IMR-90 (cell line): ENCODE measurements at regions not wholly inside any gene's neighbourhood (a gene's known extent, or its start where the extent isn't known, plus 50 kb on each side); places are given as distances from the start of the nearest gene placed in this dataset.
A peak's percentile ranks its signal among the peaks of the same experiment; 100 is the strongest.

Experiments
- ATAC-seq: fragments of 200-7000 bp; cut with Tn5 transposase; 2 replicates; pipeline ENCODE4 v1.9.1; 2020; ENCODE audit warnings: low read depth, mild to moderate bottlenecking, moderate library complexity
- BruUV-seq: library from RNA; stranded (reverse); fragments of 400-500 nt; replicated peaks from 2 replicates; lab custom pipeline; 2021; lab: Mats Ljungman, UMichigan
- CTCF ChIA-PET: fragments of 300-600 bp; formaldehyde crosslinking; extraction: SDS; loops from one replicate; lab custom pipeline; 2021; ENCODE audit warnings: antibody characterized with exemption; lab: Yijun Ruan, JAX
- POLR2A ChIA-PET: fragments of 300-600 bp; sonication (Branson Sonifier 250); formaldehyde crosslinking; loops from one replicate; lab custom pipeline; 2022; ENCODE audit warnings: antibody characterized with exemption; ENCODE audit not compliant: unreplicated experiment; lab: Charles Lee
- DNase-seq: peaks from one replicate; pipeline ENCODE4 v3.0.0; 2013
- H2AFZ ChIP-seq: replicated peaks from 2 replicates; pipeline ENCODE3; 2013; ENCODE audit warnings: low read length, mild to moderate bottlenecking; ENCODE audit not compliant: poor library complexity
- H2AK5ac ChIP-seq: 2 replicates; pipeline ENCODE4 v1.6.1; 2013; ENCODE audit warnings: low read depth, low read length, inconsistent platforms
- H2AK9ac ChIP-seq: replicated peaks from 2 replicates; pipeline ENCODE3; 2013; ENCODE audit warnings: mild to moderate bottlenecking, low read depth, low read length, moderate library complexity; ENCODE audit not compliant: poor library complexity
- H2BK120ac ChIP-seq: 2 replicates; pipeline ENCODE4 v1.6.1; 2013; ENCODE audit warnings: low read depth, low read length, inconsistent platforms
- H2BK15ac ChIP-seq: 3 replicates; pipeline ENCODE4 v1.6.1; 2013; ENCODE audit warnings: low read depth, low read length, inconsistent platforms
- H2BK20ac ChIP-seq: 2 replicates; pipeline ENCODE4 v1.6.1; 2013; ENCODE audit warnings: low read depth, mild to moderate bottlenecking, inconsistent platforms, low read length, moderate library complexity
- H2BK5ac ChIP-seq: 2 replicates; pipeline ENCODE4 v1.6.1; 2013; ENCODE audit warnings: mild to moderate bottlenecking, low read depth, low read length, inconsistent platforms; ENCODE audit not compliant: poor library complexity, severe bottlenecking
- H3K14ac ChIP-seq: replicated peaks from 2 replicates; pipeline ENCODE4 v1.6.1; 2013; ENCODE audit warnings: low read depth, low read length, inconsistent platforms
- H3K18ac ChIP-seq: 2 replicates; pipeline ENCODE4 v1.6.1; 2013; ENCODE audit warnings: low read depth, low read length, control low read depth
- H3K23ac ChIP-seq: 2 replicates; pipeline ENCODE4 v1.6.1; 2013; ENCODE audit warnings: low read depth, low read length, inconsistent platforms
- H3K27ac ChIP-seq: 2 replicates; pipeline ENCODE4 v1.5.1; 2013; ENCODE audit warnings: mild to moderate bottlenecking, control low read depth, low read length; ENCODE audit not compliant: insufficient read depth
- H3K27me3 ChIP-seq: 2 replicates; pipeline ENCODE4 v1.6.1; 2013; ENCODE audit warnings: low read length; ENCODE audit not compliant: control insufficient read depth, insufficient read depth
- H3K36me3 ChIP-seq: 2 replicates; pipeline ENCODE4 v1.6.1; 2013; ENCODE audit warnings: low read length, mixed read lengths; ENCODE audit not compliant: control insufficient read depth, insufficient read depth
- H3K4ac ChIP-seq: 2 replicates; pipeline ENCODE4 v1.6.1; 2013; ENCODE audit warnings: low read depth, low read length, inconsistent platforms
- H3K4me1 ChIP-seq: 2 replicates; pipeline ENCODE4 v1.6.1; 2013; ENCODE audit warnings: low read length, mixed read lengths; ENCODE audit not compliant: control insufficient read depth, insufficient read depth
- H3K4me2 ChIP-seq: 2 replicates; pipeline ENCODE4 v1.6.1; 2013; ENCODE audit warnings: low read depth, mild to moderate bottlenecking, control low read depth, low read length, moderate library complexity
- H3K4me3 ChIP-seq: 2 replicates; pipeline ENCODE4 v1.5.1; 2013; ENCODE audit warnings: low read depth, mild to moderate bottlenecking, control low read depth, low read length, moderate library complexity; ENCODE audit not compliant: insufficient read depth
- H3K56ac ChIP-seq: 2 replicates; pipeline ENCODE4 v1.6.1; 2013; ENCODE audit warnings: low read length, inconsistent platforms; ENCODE audit not compliant: insufficient read depth; ENCODE audit errors: extremely low read depth
- H3K79me1 ChIP-seq, 2 experiments: 2 replicates each; pipeline ENCODE4 v1.6.1; 2013; ENCODE audit warnings: low read length in 2 of 2, inconsistent platforms in 1 of 2, low read depth in 1 of 2
- H3K9ac ChIP-seq: 2 replicates; pipeline ENCODE4 v1.6.1; 2013; ENCODE audit warnings: low read depth, low read length, control low read depth
- H3K9me1 ChIP-seq: 2 replicates; pipeline ENCODE4 v1.6.1; 2013; ENCODE audit warnings: low read length, inconsistent platforms; ENCODE audit not compliant: insufficient read depth
- H3K9me3 ChIP-seq: 2 replicates; pipeline ENCODE4 v1.6.1; 2013; ENCODE audit warnings: low read length; ENCODE audit not compliant: control insufficient read depth, insufficient read depth
- H4K20me1 ChIP-seq: 2 replicates; pipeline ENCODE4 v1.6.1; 2013; ENCODE audit warnings: low read length, inconsistent platforms; ENCODE audit not compliant: insufficient read depth
- H4K5ac ChIP-seq: 2 replicates; pipeline ENCODE4 v1.6.1; 2013; ENCODE audit warnings: mild to moderate bottlenecking, low read depth, low read length, control low read depth
- H4K8ac ChIP-seq, 2 experiments: 2 replicates each; pipeline ENCODE4 v1.6.1; 2013; ENCODE audit warnings: low read depth in 2 of 2, low read length in 2 of 2, control low read depth in 1 of 2, inconsistent platforms in 1 of 2
- H4K91ac ChIP-seq: 2 replicates; pipeline ENCODE4 v1.6.1; 2013; ENCODE audit warnings: low read depth, low read length, inconsistent platforms; ENCODE audit not compliant: insufficient read depth
- BHLHE40 ChIP-seq: fragments of 150-350 bp; IDR thresholded peaks from 2 replicates; pipeline ENCODE4 v1.6.1; 2016; ENCODE audit warnings: mild to moderate bottlenecking, low read depth, low read length
- CEBPB ChIP-seq: IDR thresholded peaks from 2 replicates; pipeline ENCODE4 v1.6.1; 2012; ENCODE audit warnings: low read depth, low read length, improper control_type of control experiment
- CHD1 ChIP-seq: IDR thresholded peaks from 2 replicates; pipeline ENCODE4 v1.6.1; 2012; ENCODE audit warnings: low read depth, low read length, improper control_type of control experiment
- FOS ChIP-seq: fragments of 150-350 bp; IDR thresholded peaks from 2 replicates; pipeline ENCODE4 v1.6.1; 2016; ENCODE audit warnings: low read depth, low read length
- MAFK ChIP-seq: IDR thresholded peaks from 2 replicates; pipeline ENCODE4 v1.6.1; 2012; ENCODE audit warnings: low read depth, low read length, improper control_type of control experiment
- NFE2L2 ChIP-seq: fragments of 150-350 bp; IDR thresholded peaks from 2 replicates; pipeline ENCODE4 v1.6.1; 2016; ENCODE audit warnings: low read depth, mild to moderate bottlenecking, low read length
- RAD21 ChIP-seq: IDR thresholded peaks from 2 replicates; pipeline ENCODE4 v1.6.1; 2012; ENCODE audit warnings: low read length, improper control_type of control experiment
- RCOR1 ChIP-seq: IDR thresholded peaks from 2 replicates; pipeline ENCODE4 v1.6.1; 2012; ENCODE audit warnings: mild to moderate bottlenecking, low read length, improper control_type of control experiment; ENCODE audit not compliant: insufficient replicate concordance
- WGBS, 2 experiments: methylation state at CpG; one replicate each; pipeline versions ENCODE4 v1.1.5 to v1.1.7; 2013; ENCODE audit warnings: missing lambda C conversion rate in 2 of 2; ENCODE audit not compliant: insufficient read length in 1 of 2; ENCODE audit errors: extremely low coverage in 2 of 2; 5-methylcytosine and 5-hydroxymethylcytosine counted together
- dilution Hi-C: fragments of 300-500 bp; cut with HindIII; formaldehyde crosslinking; loops from one replicate; pipeline ENCODE4 v1.14.3; 2018; ENCODE audit warnings: low sequenced_read_pairs; ENCODE audit not compliant: unreplicated experiment
- in situ Hi-C: fragments of 300-500 bp; cut with MboI; formaldehyde crosslinking; loops from 3 replicates; pipeline ENCODE4 v1.14.3; 2019; ENCODE audit warnings: low sequenced_read_pairs, inconsistent platforms, mixed read lengths
- intact Hi-C: fragments of 100-400 bp; cut with micrococcal nuclease; formaldehyde crosslinking; loops from 2 replicates; pipeline ENCODE4 v1.10.0; 2022
- TF ChIP-seq, protein P1 (sequence below): conservative IDR thresholded peaks from 2 replicates; pipeline ENCODE4 v1.5.1; 2012; ENCODE audit warnings: mild to moderate bottlenecking, low read depth, low read length, improper control_type of control experiment

- POLR2A ChIA-PET, result no interaction called here
- Histone ChIP-seq H3K27me3 (no peaks in the 10 kb centered on the region), H3K27ac (peak overlapping the region; percentile 80), H4K8ac (peak overlapping the region in 1 of 2 experiments; percentile 79), H3K9ac (no peak overlapping the region), H3K4me1 (peaks cover 12% of the 10 kb centered on the region), H2AFZ (peak overlapping the region; percentile 62), H3K79me1 (no peaks in the 10 kb centered on the region), H3K18ac (0 out of 2 replicates have a peak overlapping the region, but pooled peaks have one; percentile 4), H2AK5ac (peak overlapping the region; percentile 81), H2AK9ac (peak overlapping the region; percentile 85), H3K14ac (0 out of 2 replicates have a peak overlapping the region, but pooled peaks have one; percentile 52), H3K36me3 (no peaks in the 10 kb centered on the region), H3K9me3 (no peaks in the 10 kb centered on the region), H4K20me1 (no peaks in the 10 kb centered on the region), H3K56ac (no peak overlapping the region), H3K4me3 (no peak overlapping the region), H2BK120ac (peak overlapping the region; percentile 93), H3K4me2 (no peak overlapping the region; the same call in 1 of the 2 replicates), H4K91ac (peak overlapping the region; percentile 87; the same call in 1 of the 2 replicates), H2BK5ac (peak overlapping the region; percentile 93), H4K5ac (no peak overlapping the region; the same call in 1 of the 2 replicates), H3K4ac (peak overlapping the region; percentile 88), H2BK20ac (peak overlapping the region; percentile 90), H2BK15ac (0 out of 3 replicates have a peak overlapping the region, but pooled peaks have one; percentile 73), H3K23ac (peak overlapping the region; percentile 54; the same call in 1 of the 2 replicates), H3K9me1 (peaks cover 2% of the 10 kb centered on the region; the same call in 1 of the 2 replicates)
- peak; percentile 84 for ATAC-seq
- in situ Hi-C loops (no loop called here), intact Hi-C loops (loop anchor here (5.0 kb wide), 1 partner anchor 272 kb away; no protein-coding TSS in a partner anchor), dilution Hi-C loops (no loop called here)
- peak; percentile 61 for DNase-seq
- CTCF ChIA-PET, result no interaction called here
- BruUV-seq, result no TSS peak
- TF ChIP-seq RCOR1, result no peak
- TF ChIP-seq, protein P1, sequence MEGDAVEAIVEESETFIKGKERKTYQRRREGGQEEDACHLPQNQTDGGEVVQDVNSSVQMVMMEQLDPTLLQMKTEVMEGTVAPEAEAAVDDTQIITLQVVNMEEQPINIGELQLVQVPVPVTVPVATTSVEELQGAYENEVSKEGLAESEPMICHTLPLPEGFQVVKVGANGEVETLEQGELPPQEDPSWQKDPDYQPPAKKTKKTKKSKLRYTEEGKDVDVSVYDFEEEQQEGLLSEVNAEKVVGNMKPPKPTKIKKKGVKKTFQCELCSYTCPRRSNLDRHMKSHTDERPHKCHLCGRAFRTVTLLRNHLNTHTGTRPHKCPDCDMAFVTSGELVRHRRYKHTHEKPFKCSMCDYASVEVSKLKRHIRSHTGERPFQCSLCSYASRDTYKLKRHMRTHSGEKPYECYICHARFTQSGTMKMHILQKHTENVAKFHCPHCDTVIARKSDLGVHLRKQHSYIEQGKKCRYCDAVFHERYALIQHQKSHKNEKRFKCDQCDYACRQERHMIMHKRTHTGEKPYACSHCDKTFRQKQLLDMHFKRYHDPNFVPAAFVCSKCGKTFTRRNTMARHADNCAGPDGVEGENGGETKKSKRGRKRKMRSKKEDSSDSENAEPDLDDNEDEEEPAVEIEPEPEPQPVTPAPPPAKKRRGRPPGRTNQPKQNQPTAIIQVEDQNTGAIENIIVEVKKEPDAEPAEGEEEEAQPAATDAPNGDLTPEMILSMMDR, result no peak
- TF ChIP-seq RAD21, result no peak
- no peak for TF ChIP-seq NFE2L2
- TF ChIP-seq CEBPB, result no peak
- TF ChIP-seq BHLHE40, result no peak
- TF ChIP-seq MAFK, result no peak
- TF ChIP-seq CHD1, result no peak
- no peak for TF ChIP-seq FOS
- no CpG with 5 or more reads among the region's 3 CpGs for WGBS, 2 experiments
These were observed 210.0 kb downstream of the HLX start for GRCh38 chr1:221089273-221089672.
